Right forelimb (tissue), 1 donor: ENCODE measurements at regions not wholly inside any gene's neighbourhood (a gene's known extent, or its start where the extent isn't known, plus 50 kb on each side); places are given as distances from the start of the nearest gene placed in this dataset.
"Not testable (repeated sequence)": the region's sequence is repeated elsewhere in the genome, so short reads cannot be mapped to it uniquely, and the experiment has no call there.

Experiments used
- DNase-seq: peaks from one replicate; pipeline ENCODE4 v3.0.0-alpha.2; 2018

DNA sequence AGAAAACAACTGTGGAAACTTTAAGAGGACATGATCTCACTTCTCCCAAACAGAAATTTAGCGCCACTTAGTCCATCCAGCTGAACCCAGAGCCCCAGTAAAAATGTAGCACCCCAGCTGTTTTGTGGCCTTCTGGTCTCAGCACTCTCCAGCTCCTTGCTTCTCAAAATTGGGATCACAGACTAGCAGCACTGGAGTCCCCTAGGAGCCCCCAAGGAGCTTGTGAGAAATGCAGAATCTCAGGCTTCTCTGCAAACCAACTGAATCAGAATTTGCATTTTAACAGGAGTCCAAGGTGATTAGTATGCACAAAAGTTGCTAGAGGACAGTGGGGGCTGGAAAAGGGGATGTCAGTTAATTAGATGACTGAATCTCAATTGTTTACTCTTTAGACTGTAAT, 89.8 kb upstream of the FIBIN start:
- DNase-seq = no peak

DNA sequence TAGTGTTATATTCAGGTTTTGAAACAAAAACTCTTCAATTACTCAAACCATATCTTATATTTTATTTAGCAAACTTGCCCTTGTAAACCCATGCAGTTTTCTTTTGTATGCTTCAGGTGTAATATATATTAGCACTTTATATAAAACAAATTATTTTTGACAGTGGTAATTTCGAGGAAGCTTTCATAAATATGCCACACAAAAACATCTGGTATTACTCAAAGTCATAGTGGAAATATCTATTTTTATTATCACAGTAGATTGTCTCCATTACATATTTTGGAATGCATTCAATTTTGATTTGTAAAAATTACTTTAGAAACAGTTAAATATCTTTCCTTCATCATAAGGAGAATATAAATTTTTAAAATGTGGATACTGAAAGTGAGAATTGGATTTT, 89.1 kb upstream of the FIBIN start:
- DNase-seq = no peak

DNA sequence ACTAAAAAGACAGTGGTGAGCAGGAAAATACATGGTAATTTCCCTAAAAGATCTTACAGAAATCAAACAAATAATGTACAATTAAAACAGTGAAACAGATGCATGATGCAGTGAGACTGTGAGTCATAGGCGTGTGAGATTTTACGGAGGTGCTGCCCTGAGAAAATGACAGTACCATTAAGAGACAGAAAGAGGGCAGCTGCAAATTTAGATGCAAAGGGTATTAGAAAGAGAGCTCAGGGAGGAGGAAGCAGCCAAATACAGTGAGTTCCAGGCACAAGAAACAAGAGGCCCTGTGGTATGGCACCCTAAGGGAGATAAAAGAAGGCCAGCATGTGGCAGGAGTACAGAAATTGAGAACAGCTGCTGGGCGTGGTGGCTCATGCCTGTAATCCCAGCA, 88.5 kb upstream of the FIBIN start:
- no peak for DNase-seq

DNA sequence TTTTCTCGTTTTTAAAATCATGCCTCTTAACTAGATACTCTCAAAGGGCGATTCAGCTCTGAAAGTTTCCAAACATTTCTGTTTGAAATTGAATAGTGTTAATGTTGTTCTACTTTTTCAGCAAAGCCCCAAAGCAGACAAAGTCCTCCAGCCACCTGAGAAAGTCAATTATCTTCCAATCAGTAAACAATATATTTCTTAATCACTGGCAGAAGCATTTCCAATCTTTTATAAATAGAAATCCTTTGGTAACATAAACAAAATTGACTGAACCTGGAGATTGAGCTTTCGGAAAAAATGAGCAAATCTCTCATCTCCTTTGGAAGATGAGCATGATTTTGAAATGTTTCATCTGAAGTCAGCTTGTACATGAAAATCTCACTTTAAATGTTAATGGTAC, 84.4 kb upstream of the FIBIN start:
- no peak for DNase-seq

DNA sequence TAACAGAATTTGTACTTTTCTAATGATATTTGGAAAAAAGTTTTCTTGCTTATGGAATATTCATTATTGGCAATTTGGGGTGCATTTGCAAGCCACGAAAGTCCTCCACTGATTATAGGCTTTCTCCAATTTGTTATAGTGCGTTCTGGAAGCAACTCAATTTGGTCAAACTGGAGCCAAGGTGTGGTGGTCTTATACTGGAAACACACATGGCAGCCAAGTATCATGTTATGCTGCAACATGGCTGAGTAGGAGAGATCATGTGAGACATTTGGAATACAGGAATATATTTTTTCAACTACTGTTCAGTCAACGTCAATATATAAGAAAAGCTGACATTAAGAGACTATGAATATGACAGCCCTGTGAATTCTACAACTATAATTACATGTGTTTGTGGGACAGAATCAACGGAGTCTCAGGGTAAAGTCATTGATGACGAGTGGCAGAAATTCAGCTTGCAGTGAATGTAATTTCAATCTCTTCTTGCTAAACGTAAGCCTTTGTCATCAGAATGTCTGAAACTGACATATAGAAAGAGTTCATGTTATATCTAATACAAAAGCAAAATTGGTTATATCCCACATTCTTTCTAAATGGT, 83.8 kb upstream of the FIBIN start:
- DNase-seq = peak; percentile 54

DNA sequence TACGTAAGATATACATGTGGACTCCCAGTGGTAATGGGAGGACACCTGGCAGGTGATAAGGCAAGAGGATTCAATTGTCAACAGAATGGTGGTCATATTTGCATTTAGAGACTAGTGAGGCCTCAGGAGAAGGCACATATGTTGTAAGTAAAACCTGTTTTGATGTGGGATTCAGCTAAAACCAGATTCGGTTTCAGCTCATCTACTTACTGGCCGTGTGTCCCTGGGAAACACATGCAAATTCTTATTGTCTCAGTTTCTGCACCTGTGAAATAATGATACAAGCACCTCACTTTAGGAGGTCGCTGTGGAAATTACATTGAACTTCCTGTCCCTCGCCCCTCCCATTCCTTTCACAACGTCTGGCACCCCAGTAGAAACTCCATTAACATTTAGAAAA, 78.9 kb upstream of the FIBIN start:
- DNase-seq = no peak

DNA sequence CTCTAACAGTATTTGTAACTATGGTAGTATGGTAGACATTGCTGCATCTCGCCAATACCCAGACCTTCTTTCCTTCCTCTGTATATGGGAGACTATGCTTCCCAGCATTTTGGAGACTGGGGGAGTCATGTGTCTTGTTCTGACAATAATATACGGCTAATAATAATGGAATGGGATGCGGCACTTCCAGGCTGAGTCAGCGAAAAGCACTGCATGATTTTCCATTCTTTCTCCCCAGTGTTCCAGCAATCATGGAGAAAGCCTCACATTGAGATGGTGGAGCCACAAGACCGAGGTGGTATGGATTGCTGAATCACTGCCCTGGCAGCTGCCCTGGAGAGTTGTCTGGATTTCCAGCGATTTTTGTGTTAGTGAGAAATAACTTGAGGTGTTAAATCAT, 77.1 kb upstream of the FIBIN start:
- DNase-seq = no peak

DNA sequence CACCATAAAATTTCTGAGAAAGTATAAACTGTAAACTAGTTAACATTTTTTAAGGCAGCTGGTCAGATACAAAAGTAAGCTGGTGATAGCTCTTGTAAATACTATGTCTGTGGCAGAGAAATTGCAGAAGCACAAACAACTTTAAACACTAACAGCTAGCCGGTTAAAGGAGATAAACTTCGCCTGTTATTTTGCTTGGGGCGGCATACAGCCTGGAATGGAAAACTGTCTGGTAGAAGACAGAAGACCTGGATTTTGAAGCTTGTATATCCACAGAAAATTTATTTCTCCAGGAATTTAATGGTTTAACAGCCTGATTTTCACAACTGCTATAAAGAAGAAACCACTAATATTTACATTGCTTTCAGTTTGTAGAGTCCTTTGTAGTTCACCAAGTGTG, 65.3 kb upstream of the FIBIN start:
- no peak for DNase-seq

DNA sequence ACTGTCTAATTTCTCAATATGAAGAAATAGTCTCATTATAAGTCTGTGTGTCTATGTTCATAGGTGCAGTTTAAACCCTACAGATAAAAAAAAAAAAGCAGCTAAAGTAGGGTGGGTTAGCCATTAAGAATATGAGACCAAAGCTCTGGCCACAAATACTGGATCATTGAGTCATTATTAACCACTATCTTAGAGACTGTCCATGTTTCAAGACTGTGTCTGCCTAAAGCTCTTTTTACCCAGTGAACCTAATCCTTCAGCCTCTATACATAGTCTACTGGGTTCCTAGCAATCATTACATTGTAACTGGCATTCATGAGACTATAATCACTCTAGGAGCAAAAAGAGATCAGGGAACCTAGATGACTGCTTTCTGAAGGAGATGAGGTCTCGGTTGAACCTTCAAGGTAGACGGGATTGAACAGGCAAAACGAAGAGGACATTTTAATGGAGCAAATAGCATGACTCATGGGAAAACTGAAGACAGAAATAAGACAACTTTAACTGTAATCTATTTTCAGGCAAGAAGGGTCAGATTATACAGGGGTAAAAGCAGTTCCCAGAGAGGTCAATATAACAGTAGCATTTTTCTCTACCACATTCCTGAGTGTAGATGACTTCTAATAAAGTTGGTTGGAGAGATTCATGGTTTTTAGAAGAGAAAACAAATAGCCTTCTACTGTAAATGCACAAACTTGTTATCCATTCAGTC, 64.0 kb upstream of the FIBIN start:
- DNase-seq = no peak

DNA sequence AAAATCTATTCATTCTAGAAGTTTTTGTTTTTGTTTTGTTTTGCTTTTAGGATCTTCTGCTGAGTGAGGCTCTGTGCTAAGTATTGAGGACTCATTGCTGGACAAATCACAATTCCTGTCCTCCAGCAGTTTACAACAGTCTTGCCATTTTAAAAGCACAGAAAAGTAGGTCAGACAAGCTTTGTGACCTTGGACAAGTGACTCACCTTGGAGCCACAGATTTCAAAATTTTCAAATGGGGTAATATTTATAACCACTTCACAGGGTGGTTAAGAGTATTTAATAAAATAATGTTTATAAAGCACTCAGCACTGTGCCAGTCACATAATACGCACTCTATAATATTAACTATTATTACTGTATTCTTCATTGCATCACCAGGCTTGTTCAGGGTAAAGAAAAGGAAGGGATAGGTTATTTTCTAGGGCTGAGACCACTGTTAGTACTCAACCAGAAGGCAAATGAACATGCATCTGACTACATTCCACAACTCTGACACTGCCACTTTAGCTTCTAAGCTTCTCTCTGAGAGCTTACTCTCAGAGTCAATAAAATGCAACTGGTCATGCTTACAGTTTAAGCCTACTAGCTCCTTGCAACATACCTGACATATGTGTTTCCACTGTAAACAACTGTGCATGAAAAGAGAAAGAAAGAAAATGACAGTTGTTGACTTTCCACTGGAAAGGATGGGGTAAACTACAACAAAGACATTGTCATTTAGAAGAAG, 63.2 kb upstream of the FIBIN start:
- DNase-seq = no peak

DNA sequence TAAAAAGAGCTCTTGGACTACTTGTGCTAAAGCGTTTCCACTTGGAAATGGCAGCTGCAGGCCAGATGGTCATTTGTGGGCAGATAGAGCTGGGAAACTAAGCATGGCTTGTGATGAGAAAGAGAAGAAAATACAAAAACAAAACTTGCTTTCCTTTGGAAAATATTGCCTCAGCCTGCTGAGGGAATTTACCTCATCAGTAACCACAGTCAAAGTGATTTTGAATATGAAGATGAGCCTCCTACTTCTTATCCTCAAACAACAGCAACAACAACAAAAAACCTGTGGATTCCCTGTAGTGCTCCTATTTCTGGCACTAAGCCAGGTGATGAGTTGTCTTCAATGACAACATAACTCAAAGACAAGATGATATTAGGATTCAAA, 62.7 kb upstream of the FIBIN start:
- no peak for DNase-seq

DNA sequence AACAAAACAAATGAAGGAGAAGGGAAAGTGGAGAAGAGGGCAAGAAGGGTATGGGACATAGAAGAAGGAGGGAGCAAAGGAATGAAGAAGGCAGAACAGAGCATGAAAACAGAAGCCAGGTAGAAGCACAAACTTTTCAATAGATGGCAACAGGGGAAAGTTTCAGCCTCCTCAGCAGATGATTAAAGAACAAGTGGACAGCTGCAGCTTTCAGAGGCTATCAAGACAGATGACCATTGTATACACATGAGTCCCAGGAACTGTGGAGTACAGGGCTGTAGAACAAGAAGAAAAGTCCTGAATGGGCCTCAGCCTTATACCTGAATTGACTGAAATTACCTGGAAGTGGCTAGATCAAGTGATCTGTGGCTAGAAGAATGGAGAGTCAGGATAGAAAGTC, 62.0 kb upstream of the FIBIN start:
- no peak for DNase-seq

DNA sequence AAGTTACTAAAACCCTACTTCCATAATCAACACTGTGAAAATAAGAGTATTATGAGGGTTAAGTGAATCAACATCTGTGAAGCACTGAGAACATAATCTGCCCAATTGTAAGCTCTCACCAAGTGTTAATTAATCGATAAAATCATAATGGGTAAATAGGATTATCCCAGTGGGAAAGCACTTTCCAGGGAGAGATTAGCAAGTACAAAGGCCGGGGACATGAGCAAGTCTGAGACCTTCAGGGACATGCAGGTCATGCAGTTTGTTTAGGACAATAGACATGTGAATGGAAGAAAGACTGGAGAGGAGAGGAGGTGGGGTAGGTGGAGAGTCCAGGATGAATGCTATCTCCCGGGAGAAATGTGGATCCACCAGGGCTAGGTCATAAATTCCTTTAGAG, 57.8 kb upstream of the FIBIN start:
- DNase-seq = no peak

DNA sequence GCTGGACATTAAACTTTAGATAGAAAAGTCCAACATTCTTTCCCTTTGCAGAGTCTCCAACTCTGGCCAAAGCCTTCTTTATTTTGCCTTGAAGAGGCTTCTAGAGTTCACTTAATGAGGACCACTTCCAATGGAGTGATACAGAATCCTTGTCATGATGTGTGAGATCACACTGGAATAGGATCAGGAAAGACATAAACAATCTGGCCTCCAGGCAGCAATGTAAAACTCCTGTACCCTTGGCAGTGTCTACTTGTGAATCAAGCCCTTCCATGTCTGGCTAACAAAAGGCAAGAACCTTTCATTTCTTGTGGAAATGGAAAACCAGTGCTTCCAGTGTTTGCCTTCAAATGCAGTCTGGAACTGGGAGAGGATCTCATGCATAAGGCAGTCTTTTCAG, 56.5 kb upstream of the FIBIN start:
- no peak for DNase-seq

DNA sequence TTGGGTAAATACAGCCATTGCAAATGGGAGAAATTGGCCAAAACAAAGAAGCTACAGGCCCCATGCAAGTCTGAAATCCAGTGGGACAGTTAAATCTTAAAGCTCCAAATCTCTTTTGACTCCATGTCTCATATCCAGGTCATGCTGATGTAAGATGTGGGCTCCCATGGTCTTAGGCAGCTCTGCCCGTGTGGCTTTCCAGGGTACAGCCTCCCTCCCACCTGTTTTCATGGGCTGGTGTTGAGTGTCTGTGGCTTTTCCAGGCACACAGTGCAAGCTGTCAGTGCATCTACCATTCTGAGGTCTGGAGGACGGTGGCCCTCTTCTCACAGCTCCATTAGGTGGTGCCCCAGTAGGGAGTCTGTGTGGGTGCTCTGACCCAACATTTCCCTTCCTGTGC, 53.4 kb upstream of the FIBIN start:
- DNase-seq = not testable (repeated sequence)

DNA sequence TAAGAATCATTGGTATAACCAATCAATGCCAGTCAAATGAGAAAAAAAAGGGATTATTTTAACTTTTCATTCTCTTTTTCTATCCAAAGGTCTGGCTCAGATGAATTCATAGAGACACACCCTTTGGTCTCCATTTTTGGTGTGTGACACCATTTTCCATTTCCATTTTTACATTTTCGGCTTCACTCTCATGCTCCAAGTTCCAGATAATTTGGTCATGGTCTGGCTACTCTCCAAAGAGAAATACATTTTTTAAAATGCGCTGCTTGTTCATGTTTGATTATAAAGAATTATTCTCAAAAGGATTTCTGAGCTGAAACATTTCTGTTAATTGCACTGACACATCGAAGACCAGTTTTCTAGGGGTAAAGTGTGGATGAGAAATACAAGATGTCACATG, 51.6 kb upstream of the FIBIN start:
- no peak for DNase-seq

DNA sequence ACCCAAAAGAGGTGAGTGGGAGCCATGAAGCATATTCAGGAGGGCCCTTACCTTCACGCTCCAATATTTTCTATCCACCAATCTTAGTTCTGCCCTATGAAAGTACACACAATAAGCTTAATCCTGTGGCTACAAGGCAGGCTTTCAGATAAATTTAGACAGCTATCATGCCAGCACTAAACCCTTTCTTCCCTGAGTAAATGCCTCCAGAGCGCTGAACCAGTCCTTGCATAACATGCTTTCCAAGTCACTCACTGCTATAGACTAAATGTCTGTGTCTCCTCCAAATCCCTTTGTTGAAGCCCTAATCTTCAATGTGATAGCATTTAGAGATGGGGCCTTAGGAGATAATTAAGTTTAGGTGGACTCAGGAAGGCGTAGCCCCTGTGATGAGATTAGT, 50.3 kb upstream of the FIBIN start:
- no peak for DNase-seq
